HEK293T (cell line): ENCODE measurements at regions not wholly inside any gene's neighbourhood (a gene's known extent, or its start where the extent isn't known, plus 50 kb on each side); places are given as distances from the start of the nearest gene placed in this dataset.
"Not testable (repeated sequence)": the region's sequence is repeated elsewhere in the genome, so short reads cannot be mapped to it uniquely, and the experiment has no call there.

Experiments used
- CTCF ChIA-PET: fragments of 350-600 bp; formaldehyde crosslinking; extraction: SDS; loops from one replicate; lab custom pipeline; 2021; ENCODE audit warnings: antibody characterized with exemption, inconsistent platforms; lab: Yijun Ruan, JAX
- POLR2A ChIA-PET: fragments of 350-600 bp; formaldehyde crosslinking; extraction: SDS; loops from one replicate; lab custom pipeline; 2020; ENCODE audit warnings: antibody characterized with exemption, inconsistent platforms; lab: Yijun Ruan, JAX
- DNase-seq: peaks from one replicate; pipeline ENCODE4 v3.0.0; 2012; ENCODE audit warnings: mixed read lengths; ENCODE audit errors: extremely low spot score
- ARNT ChIP-seq: fragments of 450-650 bp; IDR thresholded peaks from 2 replicates; pipeline ENCODE4 v1.6.1; 2017; ENCODE audit warnings: mild to moderate bottlenecking
- BHLHE40 ChIP-seq: fragments of 450-650 bp; IDR thresholded peaks from 2 replicates; pipeline ENCODE4 v1.6.1; 2016; ENCODE audit warnings: mild to moderate bottlenecking, moderate library complexity, borderline replicate concordance
- CTBP1 ChIP-seq: fragments of 450-650 bp; IDR thresholded peaks from 2 replicates; pipeline ENCODE4 v1.6.1; 2016; ENCODE audit warnings: borderline replicate concordance
- ELF4 ChIP-seq: fragments of 450-650 bp; IDR thresholded peaks from 2 replicates; pipeline ENCODE4 v1.6.1; 2017; ENCODE audit warnings: antibody characterized with exemption
- FOXA1 ChIP-seq: fragments of 450-650 bp; IDR thresholded peaks from 2 replicates; pipeline ENCODE4 v1.6.1; 2016; ENCODE audit warnings: mild to moderate bottlenecking
- FOXK2 ChIP-seq: fragments of 450-650 bp; IDR thresholded peaks from 2 replicates; pipeline ENCODE4 v1.6.1; 2016; ENCODE audit warnings: mild to moderate bottlenecking
- FOXM1 ChIP-seq: fragments of 450-650 bp; IDR thresholded peaks from 2 replicates; pipeline ENCODE4 v1.6.1; 2017; ENCODE audit warnings: mild to moderate bottlenecking, borderline replicate concordance
- HDGF ChIP-seq: fragments of 450-650 bp; IDR thresholded peaks from 2 replicates; pipeline ENCODE4 v1.6.1; 2017; ENCODE audit warnings: antibody characterized with exemption, borderline replicate concordance
- L3MBTL2 ChIP-seq: fragments of 450-650 bp; conservative IDR thresholded peaks from 2 replicates; pipeline ENCODE4 v1.6.1; 2016; ENCODE audit warnings: mild to moderate bottlenecking
- LEF1 ChIP-seq: fragments of 450-650 bp; IDR thresholded peaks from 2 replicates; pipeline ENCODE4 v1.6.1; 2017; ENCODE audit warnings: mild to moderate bottlenecking, borderline replicate concordance
- NFRKB ChIP-seq: fragments of 450-650 bp; IDR thresholded peaks from 2 replicates; pipeline ENCODE4 v1.6.1; 2016; ENCODE audit warnings: mild to moderate bottlenecking, moderate library complexity
- PKNOX1 ChIP-seq: fragments of 450-650 bp; IDR thresholded peaks from 2 replicates; pipeline ENCODE4 v1.6.1; 2016
- SP1 ChIP-seq: fragments of 450-650 bp; IDR thresholded peaks from 2 replicates; pipeline ENCODE4 v1.6.1; 2017
- SUZ12 ChIP-seq: fragments of 450-650 bp; IDR thresholded peaks from 2 replicates; pipeline ENCODE4 v1.6.1; 2016; ENCODE audit warnings: mild to moderate bottlenecking
- TARDBP ChIP-seq: fragments of 450-650 bp; IDR thresholded peaks from 2 replicates; pipeline ENCODE4 v1.6.1; 2016
- ZNF384 ChIP-seq: fragments of 450-650 bp; IDR thresholded peaks from 2 replicates; pipeline ENCODE4 v1.6.1; 2016

- ChIA-PET POLR2A (no interaction called here), CTCF (interaction anchor here (0.8 kb wide), 1 partner anchor 241 kb away, joined by 4 read pairs; no protein-coding TSS in a partner anchor)
- TF ChIP-seq TARDBP (no peak), ARNT (no peak), FOXK2 (no peak), L3MBTL2 (no peak), LEF1 (no peak), FOXA1 (no peak), ZNF384 (no peak), NFRKB (no peak), BHLHE40 (no peak), SP1 (no peak), FOXM1 (no peak), HDGF (no peak), CTBP1 (no peak), SUZ12 (no peak), ELF4 (no peak), PKNOX1 (no peak)
- DNase-seq, result no peak
Measured at GRCh38 chr6:80425089-80425823, 318.8 kb downstream of the BCKDHB start.

- no peak for DNase-seq
- CTCF ChIA-PET, result no interaction called here
- no peak for TF ChIP-seq SUZ12
- TF ChIP-seq NFRKB, result no peak
- no peak for TF ChIP-seq ELF4
- no peak for TF ChIP-seq HDGF
- TF ChIP-seq LEF1, result no peak
- TF ChIP-seq FOXK2, result no peak
- TF ChIP-seq FOXM1, result no peak
- no peak for TF ChIP-seq FOXA1
- TF ChIP-seq CTBP1, result no peak
- TF ChIP-seq PKNOX1, result no peak
- no peak for TF ChIP-seq ARNT
- TF ChIP-seq ZNF384, result no peak
- no peak for TF ChIP-seq SP1
- TF ChIP-seq L3MBTL2, result no peak
- no peak for TF ChIP-seq BHLHE40
- no peak for TF ChIP-seq TARDBP
- POLR2A ChIA-PET, result no interaction called here
Measured at GRCh38 chr6:80411486-80411885, 305.0 kb downstream of the BCKDHB start.

- POLR2A ChIA-PET, CTCF ChIA-PET, DNase-seq: not testable (repeated sequence)
Measured at GRCh38 chr6:80407976-80408375, 301.5 kb downstream of the BCKDHB start.

- TF ChIP-seq HDGF (no peak), NFRKB (no peak), FOXA1 (no peak), FOXM1 (no peak), FOXK2 (no peak), ELF4 (no peak), SUZ12 (no peak), SP1 (no peak), LEF1 (no peak), BHLHE40 (no peak), L3MBTL2 (no peak), TARDBP (no peak), ARNT (no peak), PKNOX1 (no peak), ZNF384 (no peak), CTBP1 (no peak)
- ChIA-PET POLR2A (no interaction called here), CTCF (no interaction called here)
- no peak for DNase-seq
Measured at GRCh38 chr6:80404889-80405288, 298.4 kb downstream of the BCKDHB start.

- no peak for TF ChIP-seq SP1
- no peak for TF ChIP-seq BHLHE40
- TF ChIP-seq LEF1, result no peak
- TF ChIP-seq PKNOX1, result no peak
- no peak for TF ChIP-seq TARDBP
- TF ChIP-seq L3MBTL2, result no peak
- no peak for TF ChIP-seq SUZ12
- TF ChIP-seq FOXM1, result no peak
- no peak for TF ChIP-seq ZNF384
- TF ChIP-seq ARNT, result no peak
- no peak for TF ChIP-seq CTBP1
- no peak for TF ChIP-seq HDGF
- no peak for TF ChIP-seq FOXK2
- TF ChIP-seq FOXA1, result no peak
- TF ChIP-seq ELF4, result no peak
- TF ChIP-seq NFRKB, result no peak
- no peak for DNase-seq
- POLR2A ChIA-PET, result no interaction called here
- CTCF ChIA-PET, result no interaction called here
Measured at GRCh38 chr6:80403365-80403764, 296.9 kb downstream of the BCKDHB start.

- POLR2A ChIA-PET, result no interaction called here
- CTCF ChIA-PET, result no interaction called here
- TF ChIP-seq L3MBTL2, result no peak
- TF ChIP-seq CTBP1, result no peak
- TF ChIP-seq PKNOX1, result no peak
- TF ChIP-seq SP1, result no peak
- no peak for TF ChIP-seq HDGF
- TF ChIP-seq LEF1, result no peak
- no peak for TF ChIP-seq TARDBP
- no peak for TF ChIP-seq ZNF384
- TF ChIP-seq ELF4, result no peak
- TF ChIP-seq FOXK2, result no peak
- no peak for TF ChIP-seq FOXM1
- TF ChIP-seq FOXA1, result no peak
- TF ChIP-seq SUZ12, result no peak
Measured at GRCh38 chr6:80402266-80402665, 295.8 kb downstream of the BCKDHB start.

More at GRCh38 chr6:80402266-80402665, 295.8 kb downstream of the BCKDHB start:
- no peak for DNase-seq
